GM19023 (cell line): ENCODE measurements at regions not wholly inside any gene's neighbourhood (a gene's known extent, or its start where the extent isn't known, plus 50 kb on each side); places are given as distances from the start of the nearest gene placed in this dataset.
A peak's percentile ranks its signal among the peaks of the same experiment; 100 is the strongest.
"Not testable (repeated sequence)": the region's sequence is repeated elsewhere in the genome, so short reads cannot be mapped to it uniquely, and the experiment has no call there.

ENCODE experiments used
- ATAC-seq: cut with Tn5 transposase; IDR thresholded peaks from one replicate; pipeline ENCODE4 v1.9.1; 2021; ENCODE audit warnings: mild to moderate bottlenecking, moderate library complexity; ENCODE audit not compliant: unreplicated experiment

DNA sequence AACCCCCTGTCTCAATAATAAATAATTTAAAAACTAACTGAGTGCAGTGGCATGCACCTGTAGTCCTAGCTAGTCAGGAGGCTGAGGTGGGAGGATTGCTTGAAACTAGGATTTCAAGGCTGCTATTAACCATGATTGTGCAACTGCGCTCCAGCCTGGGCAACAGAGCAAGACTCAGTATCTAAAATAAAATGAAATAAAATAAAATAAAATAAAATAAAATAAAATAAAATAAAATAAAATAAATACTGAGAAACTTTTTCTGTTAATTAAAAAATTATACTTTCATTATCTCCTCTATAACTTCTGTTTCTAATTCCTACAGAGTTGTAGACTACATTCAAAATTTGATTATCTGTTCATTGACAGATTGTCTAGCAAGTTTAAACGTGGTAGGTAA lies 999.4 kb downstream of the ANKRD7 start:
- no peak for ATAC-seq

DNA sequence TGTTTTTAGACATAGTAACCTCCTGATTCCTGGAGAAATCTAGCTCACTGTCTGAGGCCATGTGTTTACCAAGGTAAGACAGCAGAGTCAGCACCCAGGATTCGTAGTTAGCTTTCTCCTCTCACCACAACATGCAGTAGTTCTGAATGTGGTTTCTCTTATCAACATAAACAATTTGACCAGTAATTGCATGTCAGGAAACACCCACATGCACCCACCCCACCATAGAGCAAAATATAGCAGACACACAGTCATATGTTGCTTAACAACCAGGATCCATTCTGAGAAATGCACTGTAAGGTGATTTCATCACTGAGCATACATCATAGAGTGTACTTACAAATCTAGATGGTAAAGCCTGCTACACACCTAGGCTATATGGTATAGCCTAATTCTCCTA lies 1004.0 kb downstream of the ANKRD7 start:
- ATAC-seq, result no peak

DNA sequence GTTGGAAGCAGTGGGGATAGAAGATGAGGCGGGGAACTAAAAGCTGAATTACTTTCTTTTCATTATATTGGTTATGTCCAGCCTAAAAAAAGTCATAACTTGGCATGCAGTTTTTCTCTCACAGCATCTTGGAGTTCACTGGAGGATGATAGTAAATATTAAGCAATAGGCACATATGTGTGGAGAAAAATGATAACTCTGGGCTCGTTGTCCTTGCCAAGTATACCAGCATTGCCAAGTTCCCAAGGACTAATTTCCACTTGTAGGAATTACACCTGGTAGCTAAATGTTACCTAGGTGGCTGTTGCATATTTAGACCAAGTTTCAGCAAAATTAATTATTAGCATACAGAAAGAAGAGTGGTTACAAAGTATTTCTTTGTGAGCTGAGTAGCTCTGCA lies 1007.6 kb downstream of the ANKRD7 start:
- ATAC-seq, result no peak

DNA sequence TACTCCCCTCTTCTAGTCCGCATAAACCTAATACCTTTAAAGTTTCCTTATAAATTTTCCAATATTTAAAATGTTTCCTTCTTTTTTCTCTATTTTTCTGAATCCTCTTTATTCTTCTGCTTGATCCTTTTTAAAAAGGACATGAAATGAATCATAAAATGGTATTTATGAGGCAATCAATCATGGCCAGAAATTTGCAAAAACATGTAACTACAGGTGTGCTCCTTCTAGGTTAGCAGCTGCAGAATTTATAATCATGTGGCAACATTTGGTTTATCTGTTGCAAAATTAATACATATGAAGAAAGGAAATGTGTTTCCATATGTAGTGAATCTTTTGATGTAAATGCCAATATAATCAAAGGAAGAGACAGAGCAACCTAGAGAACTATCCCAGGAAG lies 1008.5 kb downstream of the ANKRD7 start:
- ATAC-seq, result no peak

GRCh38 chr7:119252962-119253361 lies 1020.0 kb upstream of the KCND2 start:
- no peak for ATAC-seq

DNA sequence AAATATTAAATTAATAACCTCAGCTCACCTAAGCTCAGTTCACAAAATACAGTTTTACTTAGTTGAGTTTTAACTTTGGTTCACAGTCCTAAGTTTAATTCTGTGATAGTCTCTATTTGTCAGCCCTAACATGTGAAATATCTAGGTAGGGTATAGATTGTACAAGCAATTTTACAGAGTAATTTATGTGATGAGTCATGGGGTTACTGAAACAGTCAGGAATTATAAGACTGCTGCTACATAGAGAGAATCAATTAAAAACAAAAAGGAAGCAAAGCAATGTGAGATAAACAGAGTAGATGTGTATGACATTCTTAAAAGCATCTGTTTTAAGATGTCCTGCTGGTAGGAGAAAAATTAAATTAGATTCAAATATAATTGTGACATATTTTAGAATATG lies 1018.2 kb upstream of the KCND2 start:
- no peak for ATAC-seq

DNA sequence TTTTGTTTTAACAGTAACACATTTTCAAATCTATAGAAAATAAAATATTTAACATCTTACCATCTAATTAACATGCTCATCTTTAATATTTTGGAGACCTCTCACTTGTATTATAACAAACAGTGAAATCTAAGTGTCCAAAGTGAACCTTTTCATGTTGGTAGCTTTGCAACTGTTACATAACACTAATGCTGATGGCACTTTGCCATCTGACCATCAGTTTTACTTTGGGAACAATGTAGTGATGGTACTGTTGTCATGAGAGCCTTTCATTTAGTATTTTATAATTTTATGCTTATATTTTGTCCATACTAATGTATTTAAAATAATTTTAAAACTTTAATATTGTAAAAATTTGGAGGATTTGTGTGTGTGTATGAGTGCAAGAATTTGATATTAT lies 1017.0 kb upstream of the KCND2 start:
- ATAC-seq, result no peak

- ATAC-seq, result no peak
Measured at GRCh38 chr7:119256446-119257131, 1016.4 kb upstream of the KCND2 start.

DNA sequence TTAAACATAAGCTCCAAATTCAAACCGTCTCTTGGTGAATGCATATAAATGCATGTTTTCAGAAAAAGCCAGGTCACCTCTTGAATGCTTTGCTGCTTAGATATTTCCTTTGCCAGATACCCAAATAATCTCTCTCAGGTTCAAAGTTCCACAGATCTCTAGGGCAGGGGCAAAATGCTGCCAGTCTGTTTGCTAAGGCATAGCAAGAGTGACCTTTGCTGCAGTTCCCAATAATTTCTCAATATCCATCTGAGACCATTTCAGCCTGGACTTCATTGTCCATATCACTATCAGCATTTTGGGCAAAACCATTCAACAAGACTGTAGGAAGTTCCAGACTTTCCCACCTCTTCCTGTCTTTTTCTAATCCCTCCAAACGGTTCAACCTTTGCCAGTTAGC lies 1006.2 kb upstream of the KCND2 start:
- not testable (repeated sequence) for ATAC-seq

GRCh38 chr7:119270045-119270464 lies 1002.9 kb upstream of the KCND2 start:
- ATAC-seq, result peak; percentile 99

- no peak for ATAC-seq
Measured at GRCh38 chr7:119270644-119271043, 1002.3 kb upstream of the KCND2 start.

DNA sequence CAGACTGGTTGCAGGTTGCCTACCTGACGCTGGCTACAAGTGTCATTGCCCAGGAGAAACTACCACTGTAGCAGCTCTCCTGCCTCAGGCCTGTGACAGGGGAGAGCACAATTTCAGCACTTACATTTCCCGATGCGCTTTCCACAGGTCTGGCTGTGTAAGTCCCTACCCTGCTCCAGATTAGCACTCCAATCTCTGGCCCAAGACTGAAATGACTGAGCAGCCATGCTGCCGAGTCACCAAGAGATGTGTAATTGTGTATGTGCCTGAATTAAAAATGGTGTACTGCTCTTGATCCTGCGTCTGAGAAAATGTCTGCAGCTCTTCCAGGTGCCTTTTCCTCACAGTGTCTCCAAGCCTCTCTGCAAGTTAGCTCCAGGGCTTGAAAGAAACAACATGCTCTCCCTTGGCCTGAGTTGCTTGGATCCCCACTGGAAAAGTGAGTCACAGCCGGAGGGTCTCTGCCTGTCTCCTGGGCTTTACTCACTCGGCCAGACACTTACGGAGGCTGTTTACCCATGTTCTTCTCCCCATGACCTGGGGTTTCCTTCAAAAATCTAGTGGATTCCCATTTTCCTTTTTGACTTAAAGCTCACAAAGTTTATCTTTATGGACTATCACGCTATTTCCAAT lies 1001.7 kb upstream of the KCND2 start:
- no peak for ATAC-seq

GRCh38 chr7:119281181-119281846 lies 991.7 kb upstream of the KCND2 start:
- no peak for ATAC-seq

- no peak for ATAC-seq
Measured at GRCh38 chr7:119283353-119283752, 989.6 kb upstream of the KCND2 start.

GRCh38 chr7:119288416-119288815 lies 984.6 kb upstream of the KCND2 start:
- no peak for ATAC-seq

DNA sequence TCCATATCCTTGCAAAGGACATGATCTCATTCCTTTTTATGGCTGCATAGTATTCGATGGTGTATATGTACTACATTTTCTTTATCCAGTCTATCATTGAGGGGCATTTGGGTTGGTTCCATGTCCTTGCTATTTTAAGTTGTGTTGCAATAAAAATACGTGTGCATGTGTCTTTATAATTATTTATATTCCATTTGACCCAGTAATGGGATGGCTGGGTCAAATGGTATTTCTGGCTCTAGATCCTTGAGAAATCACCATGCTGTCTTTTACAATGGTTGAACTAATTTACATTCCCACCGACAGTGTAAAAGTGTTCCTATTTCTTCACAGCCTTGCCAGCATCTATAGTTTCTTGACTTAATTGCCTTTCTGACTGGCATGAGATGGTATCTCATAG lies 972.6 kb upstream of the KCND2 start:
- not testable (repeated sequence) for ATAC-seq

- ATAC-seq, result no peak
Measured at GRCh38 chr7:119320316-119320715, 952.7 kb upstream of the KCND2 start.

DNA sequence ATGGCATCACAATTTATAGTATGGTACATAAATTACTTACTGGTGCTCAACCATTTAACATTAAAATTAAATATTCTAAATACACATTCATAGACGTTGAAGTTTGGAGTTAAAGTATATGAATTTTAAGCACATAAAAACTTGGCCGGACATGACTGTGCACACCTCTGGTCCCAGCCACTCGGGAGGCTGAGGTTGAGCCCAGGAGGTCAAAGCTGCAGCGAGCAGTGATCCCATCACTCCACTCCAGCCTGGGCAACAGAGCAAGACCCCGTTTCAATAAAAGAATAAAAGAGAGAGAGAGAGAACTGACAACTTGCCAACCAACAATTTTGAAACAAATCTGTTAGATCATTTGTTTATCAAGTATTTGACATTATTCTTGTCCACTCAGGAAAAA lies 943.3 kb upstream of the KCND2 start:
- ATAC-seq, result no peak

- no peak for ATAC-seq
Measured at GRCh38 chr7:119335405-119335804, 937.6 kb upstream of the KCND2 start.

GRCh38 chr7:119341822-119342221 lies 931.2 kb upstream of the KCND2 start:
- ATAC-seq, result no peak

- ATAC-seq, result no peak
Measured at GRCh38 chr7:119343289-119343688, 929.7 kb upstream of the KCND2 start.

DNA sequence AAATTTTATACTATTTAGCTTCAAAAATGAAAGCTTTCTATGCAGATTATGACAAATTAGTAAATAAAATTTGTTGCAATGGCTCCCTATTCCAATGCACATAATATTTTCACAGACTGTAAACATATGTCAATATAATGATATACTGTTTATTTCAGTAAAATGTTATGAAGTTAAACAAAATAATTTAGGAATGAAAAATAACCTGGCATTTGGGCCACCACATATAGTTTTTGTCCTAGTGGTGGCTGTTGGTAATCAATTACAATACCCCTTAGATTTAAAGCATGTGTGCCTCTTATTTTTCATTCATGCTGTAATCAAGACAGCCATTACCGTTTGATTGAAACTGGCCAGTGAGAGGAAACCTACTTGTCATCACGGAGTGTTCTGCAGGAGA lies 928.5 kb upstream of the KCND2 start:
- no peak for ATAC-seq
